Stomach (tissue), 4 donors: ENCODE measurements at regions not wholly inside any gene's neighbourhood (a gene's known extent, or its start where the extent isn't known, plus 50 kb on each side); places are given as distances from the start of the nearest gene placed in this dataset.

Source experiments
- EP300 ChIP-seq: sonication (generic); formaldehyde crosslinking; IDR thresholded peaks from one replicate; pipeline ENCODE4 v1.6.1; 2017; ENCODE audit warnings: antibody characterized with exemption
- POLR2A ChIP-seq, 4 donors: fragments of 450-650 bp; IDR thresholded peaks; one replicate each; pipeline ENCODE4 v1.6.1; 2016; ENCODE audit warnings: antibody characterized with exemption in 4 of 4, control low read depth in 2 of 4, mild to moderate bottlenecking in 1 of 4, moderate library complexity in 1 of 4
- TF ChIP-seq, protein P1 (sequence below), 7 experiments: fragments of 450-650 bp in 4 of 7; fragments of 200-600 bp in 3 of 7; sonication (generic) in 3 of 7; IDR thresholded peaks; one replicate each; pipeline ENCODE4 v1.5.1; 2016 to 2019; ENCODE audit warnings: antibody characterized with exemption in 7 of 7, control low read depth in 2 of 7, mild to moderate bottlenecking in 1 of 7

DNA sequence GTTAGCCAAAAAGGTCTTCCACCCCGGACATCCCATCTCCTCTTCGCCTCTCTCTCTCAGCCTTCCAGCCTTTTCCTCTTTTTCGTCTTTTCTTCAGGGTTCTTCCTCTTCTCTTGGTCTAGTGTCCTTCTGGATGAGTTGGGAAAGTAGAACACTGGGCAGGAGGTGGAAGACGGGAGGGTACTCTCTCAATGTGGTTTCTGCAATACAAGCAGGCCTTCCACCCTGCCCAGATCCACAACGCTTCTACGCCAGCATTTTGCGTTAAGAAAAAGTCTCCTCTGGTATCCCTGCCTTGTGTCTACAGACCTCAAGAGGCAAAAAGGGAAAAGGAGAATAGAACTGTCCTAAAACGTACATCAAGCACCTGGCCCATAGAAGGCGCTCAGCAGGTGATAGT, 587.8 kb downstream of the BNC2 start:
- TF ChIP-seq, protein P1, sequence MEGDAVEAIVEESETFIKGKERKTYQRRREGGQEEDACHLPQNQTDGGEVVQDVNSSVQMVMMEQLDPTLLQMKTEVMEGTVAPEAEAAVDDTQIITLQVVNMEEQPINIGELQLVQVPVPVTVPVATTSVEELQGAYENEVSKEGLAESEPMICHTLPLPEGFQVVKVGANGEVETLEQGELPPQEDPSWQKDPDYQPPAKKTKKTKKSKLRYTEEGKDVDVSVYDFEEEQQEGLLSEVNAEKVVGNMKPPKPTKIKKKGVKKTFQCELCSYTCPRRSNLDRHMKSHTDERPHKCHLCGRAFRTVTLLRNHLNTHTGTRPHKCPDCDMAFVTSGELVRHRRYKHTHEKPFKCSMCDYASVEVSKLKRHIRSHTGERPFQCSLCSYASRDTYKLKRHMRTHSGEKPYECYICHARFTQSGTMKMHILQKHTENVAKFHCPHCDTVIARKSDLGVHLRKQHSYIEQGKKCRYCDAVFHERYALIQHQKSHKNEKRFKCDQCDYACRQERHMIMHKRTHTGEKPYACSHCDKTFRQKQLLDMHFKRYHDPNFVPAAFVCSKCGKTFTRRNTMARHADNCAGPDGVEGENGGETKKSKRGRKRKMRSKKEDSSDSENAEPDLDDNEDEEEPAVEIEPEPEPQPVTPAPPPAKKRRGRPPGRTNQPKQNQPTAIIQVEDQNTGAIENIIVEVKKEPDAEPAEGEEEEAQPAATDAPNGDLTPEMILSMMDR (IDR thresholded peaks at IDR 0.05), result no peak
- TF ChIP-seq POLR2A (IDR thresholded peaks at IDR 0.05), result no peak
- no peak for TF ChIP-seq EP300
